Keratinocyte (primary cell): ENCODE measurements at regions not wholly inside any gene's neighbourhood (a gene's known extent, or its start where the extent isn't known, plus 50 kb on each side); places are given as distances from the start of the nearest gene placed in this dataset.
A peak's percentile ranks its signal among the peaks of the same experiment; 100 is the strongest.

ENCODE experiments used
- DNase-seq: peaks from one replicate; pipeline ENCODE4 v3.0.0-alpha.2; 2011; ENCODE audit warnings: low read depth, missing footprints, low spot score
- FAIRE-seq: peaks from 2 replicates; lab custom pipeline; 2011; peaks lifted over from hg19 to GRCh38; lab: Jason Lieb, UNC
- H2AFZ ChIP-seq: 2 replicates; pipeline ENCODE4 v1.6.0; 2012; ENCODE audit warnings: low read length, control low read depth, inconsistent platforms; ENCODE audit not compliant: control insufficient read depth
- H3K27ac ChIP-seq: 2 replicates; pipeline ENCODE4 v1.5.1; 2011; ENCODE audit warnings: low read length; ENCODE audit not compliant: control insufficient read depth, insufficient read depth
- H3K27me3 ChIP-seq: 3 replicates; pipeline ENCODE4 v1.6.0; 2011; ENCODE audit warnings: low read length; ENCODE audit not compliant: control insufficient read depth, insufficient read depth; ENCODE audit errors: extremely low read depth
- H3K36me3 ChIP-seq, 2 experiments: 2 replicates in 1 of 2; 3 replicates in 1 of 2; pipeline ENCODE4 v1.5.1; 2011; ENCODE audit warnings: low read length in 2 of 2, mild to moderate bottlenecking in 1 of 2; ENCODE audit not compliant: control insufficient read depth in 2 of 2, insufficient read depth in 2 of 2; ENCODE audit errors: extremely low read depth in 1 of 2
- H3K4me1 ChIP-seq: 3 replicates; pipeline ENCODE4 v1.5.1; 2011; ENCODE audit warnings: low read length; ENCODE audit not compliant: control insufficient read depth, insufficient read depth; ENCODE audit errors: extremely low read depth
- H3K4me2 ChIP-seq: 3 replicates; pipeline ENCODE4 v1.6.0; 2011; ENCODE audit warnings: low read depth, low read length; ENCODE audit not compliant: control insufficient read depth, insufficient read depth; ENCODE audit errors: extremely low read depth
- H3K4me3 ChIP-seq, 3 experiments: fragments of 200-600 bp in 1 of 3; sonication (generic) in 1 of 3; 2 replicates in 2 of 3; 3 replicates in 1 of 3; pipeline ENCODE4 v1.5.1; 2011 to 2016; ENCODE audit warnings: low read length in 3 of 3, mild to moderate bottlenecking in 3 of 3, control low read depth in 2 of 3, inconsistent platforms in 1 of 3, low read depth in 1 of 3, mixed read lengths in 1 of 3, mixed run types in 1 of 3, moderate library complexity in 1 of 3; ENCODE audit not compliant: control insufficient read depth in 2 of 3, insufficient read depth in 2 of 3; ENCODE audit errors: extremely low read depth in 1 of 3
- H3K79me2 ChIP-seq: 2 replicates; pipeline ENCODE4 v1.6.0; 2012; ENCODE audit warnings: low read length; ENCODE audit not compliant: control insufficient read depth, insufficient read depth
- H3K9ac ChIP-seq: 3 replicates; pipeline ENCODE4 v1.6.0; 2011; ENCODE audit warnings: low read length; ENCODE audit not compliant: control insufficient read depth, insufficient read depth; ENCODE audit errors: extremely low read depth
- H3K9me1 ChIP-seq: 3 replicates; pipeline ENCODE4 v1.6.0; 2011; ENCODE audit warnings: low read length; ENCODE audit not compliant: control insufficient read depth, insufficient read depth; ENCODE audit errors: extremely low read depth
- H3K9me3 ChIP-seq: 2 replicates; pipeline ENCODE4 v1.5.1; 2012; ENCODE audit warnings: low read depth, low read length; ENCODE audit not compliant: control insufficient read depth
- H4K20me1 ChIP-seq: 3 replicates; pipeline ENCODE4 v1.6.0; 2011; ENCODE audit warnings: low read length; ENCODE audit not compliant: control insufficient read depth, insufficient read depth; ENCODE audit errors: extremely low read depth
- EZH2 ChIP-seq: IDR thresholded peaks from one replicate; pipeline ENCODE4 v1.6.1; 2012; ENCODE audit warnings: inconsistent platforms, mild to moderate bottlenecking, low read length, moderate library complexity
- dilution Hi-C: fragments of 300-500 bp; cut with MboI; formaldehyde crosslinking; loops from one replicate; pipeline ENCODE4 v1.7.0; 2020; ENCODE audit warnings: low sequenced_read_pairs; ENCODE audit not compliant: extremely low pct_ligation_motif_present
- TF ChIP-seq, protein P1 (sequence below), 3 experiments: IDR thresholded peaks in 1 of 3; conservative IDR thresholded peaks in 1 of 3; optimal IDR thresholded peaks in 1 of 3; 2 replicates in 2 of 3; 3 replicates in 1 of 3; pipeline versions ENCODE3 to v1.5.1; 2011; ENCODE audit warnings: low read length in 3 of 3, mild to moderate bottlenecking in 3 of 3, moderate library complexity in 2 of 3, control low read depth in 1 of 3, inconsistent platforms in 1 of 3; ENCODE audit not compliant: insufficient read depth in 2 of 3; ENCODE audit errors: extremely low read depth in 1 of 3

DNA sequence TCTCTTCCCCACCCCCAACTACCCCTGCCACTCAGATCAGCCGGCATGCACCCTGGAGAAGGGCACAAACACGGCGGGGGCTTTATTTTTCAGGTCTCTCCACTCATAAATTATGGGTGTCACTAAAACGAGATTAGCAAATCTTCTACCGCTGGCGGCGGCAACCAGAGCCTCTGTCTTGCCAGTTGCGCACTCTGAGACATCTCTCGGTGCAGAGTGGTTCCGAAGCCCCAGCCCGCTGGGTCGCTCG, 125.3 kb upstream of the C11orf58 start:
- Histone ChIP-seq H2AFZ (peak overlapping the region; percentile 75), H3K4me3 (peak overlapping the region; percentile 37 to 71 (median 69)), H3K9me1 (no peaks in the 10 kb centered on the region), H3K79me2 (no peaks in the 10 kb centered on the region), H3K36me3 (no peaks in the 10 kb centered on the region), H3K4me1 (peaks cover 16% of the 10 kb centered on the region), H3K9ac (peak overlapping the region; percentile 11), H4K20me1 (no peaks in the 10 kb centered on the region), H3K4me2 (peak overlapping the region; percentile 93), H3K27ac (no peak overlapping the region), H3K9me3 (no peaks in the 10 kb centered on the region), H3K27me3 (peaks cover 46% of the 10 kb centered on the region)
- TF ChIP-seq, protein P1, sequence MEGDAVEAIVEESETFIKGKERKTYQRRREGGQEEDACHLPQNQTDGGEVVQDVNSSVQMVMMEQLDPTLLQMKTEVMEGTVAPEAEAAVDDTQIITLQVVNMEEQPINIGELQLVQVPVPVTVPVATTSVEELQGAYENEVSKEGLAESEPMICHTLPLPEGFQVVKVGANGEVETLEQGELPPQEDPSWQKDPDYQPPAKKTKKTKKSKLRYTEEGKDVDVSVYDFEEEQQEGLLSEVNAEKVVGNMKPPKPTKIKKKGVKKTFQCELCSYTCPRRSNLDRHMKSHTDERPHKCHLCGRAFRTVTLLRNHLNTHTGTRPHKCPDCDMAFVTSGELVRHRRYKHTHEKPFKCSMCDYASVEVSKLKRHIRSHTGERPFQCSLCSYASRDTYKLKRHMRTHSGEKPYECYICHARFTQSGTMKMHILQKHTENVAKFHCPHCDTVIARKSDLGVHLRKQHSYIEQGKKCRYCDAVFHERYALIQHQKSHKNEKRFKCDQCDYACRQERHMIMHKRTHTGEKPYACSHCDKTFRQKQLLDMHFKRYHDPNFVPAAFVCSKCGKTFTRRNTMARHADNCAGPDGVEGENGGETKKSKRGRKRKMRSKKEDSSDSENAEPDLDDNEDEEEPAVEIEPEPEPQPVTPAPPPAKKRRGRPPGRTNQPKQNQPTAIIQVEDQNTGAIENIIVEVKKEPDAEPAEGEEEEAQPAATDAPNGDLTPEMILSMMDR (optimal IDR thresholded peaks at IDR 0.05 in 1 of 3, IDR thresholded peaks at IDR 0.05 in 1 of 3, conservative IDR thresholded peaks at IDR 0.05 in 1 of 3; ENCODE audit: extremely low read depth in 1 of 3, insufficient read depth in 2 of 3, low read length in 3 of 3), result no peak
- TF ChIP-seq EZH2, result no peak
- FAIRE-seq, result no peak
- dilution Hi-C loops, result no loop called here
- DNase-seq, result no peak

DNA sequence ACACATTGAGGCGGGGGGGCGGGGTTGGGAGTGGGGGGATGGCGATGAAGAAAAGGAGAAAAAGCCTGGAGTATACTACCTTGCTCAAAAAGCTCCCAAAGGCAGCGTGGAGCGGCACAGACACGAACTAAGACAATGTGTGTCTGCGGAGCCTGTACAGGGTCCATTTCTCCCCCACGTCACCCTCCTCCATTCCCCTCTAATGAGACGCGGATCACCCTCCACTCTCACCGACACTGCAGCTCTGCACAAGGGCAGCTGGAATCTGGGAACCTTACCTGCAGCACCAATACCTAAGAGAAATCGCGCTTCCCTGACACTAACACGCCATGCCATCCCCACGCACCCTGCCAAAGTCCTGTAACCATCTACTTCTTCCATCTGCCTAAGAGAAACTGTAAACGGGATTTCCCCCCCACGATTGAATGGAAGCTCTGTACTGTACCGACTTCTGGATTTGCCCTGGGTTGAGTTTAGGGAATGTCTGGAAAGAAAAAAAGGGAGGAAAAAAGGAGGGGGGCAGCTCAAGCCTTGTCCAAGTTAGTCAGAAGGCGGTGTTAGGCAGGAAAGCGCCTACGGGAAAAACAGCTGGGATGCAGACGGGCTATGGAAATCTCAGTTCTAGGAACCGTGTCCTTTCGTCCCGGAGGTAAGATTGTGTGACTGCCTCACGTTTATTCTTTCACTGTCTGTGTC, 125.7 kb upstream of the C11orf58 start:
- dilution Hi-C loops, result no loop called here

More for the DNA sequence above, 125.7 kb upstream of the C11orf58 start:
- H3K4me3 ChIP-seq, result peak overlapping the region; percentile 37 to 71 (median 69)
- peak overlapping the region; percentile 93 for H3K4me2 ChIP-seq
- H3K9me1 ChIP-seq, result no peaks in the 10 kb centered on the region
- no peaks in the 10 kb centered on the region for H3K9me3 ChIP-seq
- peak overlapping the region; percentile 11 for H3K9ac ChIP-seq
- no peaks in the 10 kb centered on the region for H3K79me2 ChIP-seq
- FAIRE-seq (peak; percentile 59), DNase-seq (no peak)
- no peak overlapping the region for H3K27ac ChIP-seq
- no peaks in the 10 kb centered on the region for H4K20me1 ChIP-seq
- no peaks in the 10 kb centered on the region for H3K36me3 ChIP-seq
- H2AFZ ChIP-seq, result peak overlapping the region; percentile 75
- H3K27me3 ChIP-seq, result peaks cover 46% of the 10 kb centered on the region
- peaks cover 21% of the 10 kb centered on the region for H3K4me1 ChIP-seq
- peak; percentile 83 for TF ChIP-seq EZH2
- TF ChIP-seq, protein P1 (optimal IDR thresholded peaks at IDR 0.05 in 1 of 3, IDR thresholded peaks at IDR 0.05 in 1 of 3, conservative IDR thresholded peaks at IDR 0.05 in 1 of 3; ENCODE audit: extremely low read depth in 1 of 3, insufficient read depth in 2 of 3, low read length in 3 of 3), result no peak
